GM23338 (cell line): ENCODE measurements at regions not wholly inside any gene's neighbourhood (a gene's known extent, or its start where the extent isn't known, plus 50 kb on each side); places are given as distances from the start of the nearest gene placed in this dataset.

ENCODE experiments used
- ATAC-seq: fragments of 200-7000 bp; cut with Tn5 transposase; 3 replicates; pipeline ENCODE4 v1.9.1; 2020
- DNase-seq: peaks from one replicate; pipeline ENCODE4 v3.0.0-alpha.2; 2015; ENCODE audit warnings: low spot score
- H2AFZ ChIP-seq: fragments of 200-600 bp; sonication (generic); 2 replicates; pipeline ENCODE4 v1.8.0; 2016; ENCODE audit warnings: antibody characterized with exemption, mild to moderate bottlenecking, moderate library complexity
- H3F3A ChIP-seq: fragments of 200-600 bp; sonication (generic); replicated peaks from 2 replicates; pipeline ENCODE4 v1.8.0; 2017; ENCODE audit warnings: antibody characterized with exemption, mixed run types, low read depth
- H3K27ac ChIP-seq: fragments of 200-600 bp; sonication (generic); 2 replicates; pipeline ENCODE4 v1.6.1; 2016; ENCODE audit warnings: low read depth
- H3K27me3 ChIP-seq: fragments of 200-600 bp; sonication (generic); 2 replicates; pipeline ENCODE4 v1.8.0; 2016; ENCODE audit warnings: mild to moderate bottlenecking, mixed run types, moderate library complexity; ENCODE audit not compliant: insufficient read depth
- H3K36me3 ChIP-seq: fragments of 200-600 bp; sonication (generic); 2 replicates; pipeline ENCODE4 v1.8.0; 2016; ENCODE audit warnings: mild to moderate bottlenecking; ENCODE audit not compliant: insufficient read depth
- H3K4me1 ChIP-seq: fragments of 200-600 bp; sonication (generic); 2 replicates; pipeline ENCODE4 v1.8.0; 2016; ENCODE audit warnings: mild to moderate bottlenecking, moderate library complexity; ENCODE audit not compliant: insufficient read depth
- H3K4me2 ChIP-seq: fragments of 200-600 bp; sonication (generic); 2 replicates; pipeline ENCODE4 v1.7.1; 2017; ENCODE audit warnings: mixed run types
- H3K4me3 ChIP-seq: fragments of 200-600 bp; sonication (generic); 2 replicates; pipeline ENCODE4 v1.6.1; 2016; ENCODE audit warnings: mixed run types
- H3K79me2 ChIP-seq: fragments of 200-600 bp; sonication (generic); replicated peaks from 2 replicates; pipeline ENCODE4 v1.8.0; 2017; ENCODE audit warnings: mild to moderate bottlenecking; ENCODE audit not compliant: insufficient read depth
- H3K9me2 ChIP-seq: fragments of 200-600 bp; sonication (generic); 2 replicates; pipeline ENCODE4 v1.8.0; 2017; ENCODE audit not compliant: insufficient read depth
- H4K20me1 ChIP-seq: fragments of 200-600 bp; sonication (generic); replicated peaks from 2 replicates; pipeline ENCODE4 v1.8.0; 2017; ENCODE audit warnings: mild to moderate bottlenecking; ENCODE audit not compliant: insufficient read depth
- H3K27ac Mint-ChIP-seq: 2 replicates; pipeline ENCODE4 v1.8.0; 2020; ENCODE audit warnings: inconsistent platforms, mild to moderate bottlenecking, moderate library complexity, mixed read lengths
- H3K27me3 Mint-ChIP-seq: 3 replicates; pipeline ENCODE4 v1.8.0; 2022; ENCODE audit warnings: low read depth, mild to moderate bottlenecking, moderate library complexity, mixed read lengths, inconsistent platforms; ENCODE audit not compliant: insufficient read depth, poor library complexity
- H3K36me3 Mint-ChIP-seq: 3 replicates; pipeline ENCODE4 v1.8.0; 2021; ENCODE audit warnings: low read depth, mild to moderate bottlenecking, inconsistent platforms, moderate library complexity, mixed read lengths
- H3K4me1 Mint-ChIP-seq: 3 replicates; pipeline ENCODE4 v1.8.0; 2020; ENCODE audit warnings: mild to moderate bottlenecking, inconsistent platforms, mixed read lengths
- H3K4me3 Mint-ChIP-seq: 3 replicates; pipeline ENCODE4 v1.8.0; 2021; ENCODE audit warnings: moderate library complexity, mild to moderate bottlenecking, inconsistent platforms, mixed read lengths
- H3K9me3 Mint-ChIP-seq: 3 replicates; pipeline ENCODE4 v1.8.0; 2020; ENCODE audit warnings: moderate library complexity, mild to moderate bottlenecking, inconsistent platforms, mixed read lengths
- CTCF ChIP-seq, 2 experiments: fragments of 200-600 bp in 1 of 2; sonication (generic) in 1 of 2; conservative IDR thresholded peaks; 2 replicates each; pipeline versions ENCODE4 v1.5.1 to v1.6.1; 2016 to 2017; ENCODE audit warnings: antibody characterized with exemption in 2 of 2, low read depth in 2 of 2, mild to moderate bottlenecking in 2 of 2, moderate library complexity in 1 of 2
- ETS1 ChIP-seq: IDR thresholded peaks from 2 replicates; pipeline ENCODE4 v1.6.1; 2016; ENCODE audit warnings: antibody characterized with exemption
- EZH2 ChIP-seq: fragments of 200-600 bp; sonication (generic); IDR thresholded peaks from one replicate; pipeline ENCODE4 v1.8.0; 2017; ENCODE audit warnings: antibody characterized with exemption, mild to moderate bottlenecking, low read depth; ENCODE audit not compliant: unreplicated experiment
- JUNB ChIP-seq: IDR thresholded peaks from one replicate; pipeline ENCODE4 v1.6.1; 2016; ENCODE audit warnings: antibody characterized with exemption; ENCODE audit not compliant: unreplicated experiment
- NANOG ChIP-seq: IDR thresholded peaks from 2 replicates; pipeline ENCODE4 v1.6.1; 2016; ENCODE audit warnings: antibody characterized with exemption, borderline replicate concordance
- POLR2AphosphoS5 ChIP-seq: IDR thresholded peaks from 2 replicates; pipeline ENCODE4 v1.6.1; 2016; ENCODE audit warnings: antibody characterized with exemption, low read depth
- REST ChIP-seq: IDR thresholded peaks from one replicate; pipeline ENCODE4 v1.6.1; 2018; ENCODE audit warnings: antibody characterized with exemption; ENCODE audit not compliant: unreplicated experiment
- STAT1 ChIP-seq: IDR thresholded peaks from one replicate; pipeline ENCODE4 v1.6.1; 2016; ENCODE audit warnings: antibody characterized with exemption; ENCODE audit not compliant: unreplicated experiment
- ZNF331 ChIP-seq: fragments of 250-450 bp; sonication (Bioruptor Pico); IDR thresholded peaks from 2 replicates; pipeline ENCODE4 v1.5.0; 2020; ENCODE audit warnings: low read depth, mild to moderate bottlenecking, moderate library complexity

- no peaks in the 10 kb centered on the region for H3K4me1 Mint-ChIP-seq
- H3K4me3 Mint-ChIP-seq = no peak overlapping the region
- TF ChIP-seq CTCF (conservative IDR thresholded peaks at IDR 0.05; ENCODE audit: low read depth in 2 of 2) (no peak), STAT1 (no peak), EZH2 (no peak), ETS1 (no peak)
- no peaks in the 10 kb centered on the region for H3K36me3 ChIP-seq
- no peak overlapping the region for H3K27ac ChIP-seq
- H3K9me3 Mint-ChIP-seq = no peaks in the 10 kb centered on the region
- H3K9me2 ChIP-seq = no peaks in the 10 kb centered on the region
- no peaks in the 10 kb centered on the region for H3K36me3 Mint-ChIP-seq
- H3K27me3 ChIP-seq = no peaks in the 10 kb centered on the region
- DNase-seq = no peak
- no peak overlapping the region for H3K27ac Mint-ChIP-seq
- no peaks in the 10 kb centered on the region for H3K4me1 ChIP-seq
- H3K4me3 ChIP-seq = no peak overlapping the region
- H3F3A ChIP-seq = no peaks in the 10 kb centered on the region
- H3K4me2 ChIP-seq = no peak overlapping the region
- H2AFZ ChIP-seq = no peak overlapping the region
- H3K79me2 ChIP-seq = no peaks in the 10 kb centered on the region
- H3K27me3 Mint-ChIP-seq = no peaks in the 10 kb centered on the region
- ATAC-seq = no peak
- no peaks in the 10 kb centered on the region for H4K20me1 ChIP-seq
These were observed 298.1 kb downstream of the OLFM4 start for GRCh38 chr13:53326716-53327115.

- no peaks in the 10 kb centered on the region for H3K79me2 ChIP-seq
- no peak for ATAC-seq
- H3K4me3 ChIP-seq = no peak overlapping the region
- no peak overlapping the region for H3K4me2 ChIP-seq
- Mint-ChIP-seq H3K27ac (no peak overlapping the region), H3K9me3 (no peaks in the 10 kb centered on the region), H3K27me3 (no peaks in the 10 kb centered on the region), H3K4me3 (no peak overlapping the region), H3K36me3 (no peaks in the 10 kb centered on the region), H3K4me1 (no peaks in the 10 kb centered on the region)
- no peak overlapping the region for H3K27ac ChIP-seq
- H3K4me1 ChIP-seq = no peaks in the 10 kb centered on the region
- H3F3A ChIP-seq = no peaks in the 10 kb centered on the region
- H2AFZ ChIP-seq = no peak overlapping the region
- no peak for DNase-seq
- H3K9me2 ChIP-seq = no peaks in the 10 kb centered on the region
- no peaks in the 10 kb centered on the region for H4K20me1 ChIP-seq
- H3K36me3 ChIP-seq = no peaks in the 10 kb centered on the region
- H3K27me3 ChIP-seq = no peaks in the 10 kb centered on the region
- TF ChIP-seq ETS1 (no peak), JUNB (no peak), REST (no peak), NANOG (no peak), POLR2AphosphoS5 (no peak), ZNF331 (CRISPR knock-in tag) (no peak)
These were observed 299.2 kb downstream of the OLFM4 start for GRCh38 chr13:53327680-53328315.
